ENCODE measurements at regions not wholly inside any gene's neighbourhood (a gene's known extent, or its start where the extent isn't known, plus 50 kb on each side); places are given as distances from the start of the nearest gene placed in this dataset.

DNA sequence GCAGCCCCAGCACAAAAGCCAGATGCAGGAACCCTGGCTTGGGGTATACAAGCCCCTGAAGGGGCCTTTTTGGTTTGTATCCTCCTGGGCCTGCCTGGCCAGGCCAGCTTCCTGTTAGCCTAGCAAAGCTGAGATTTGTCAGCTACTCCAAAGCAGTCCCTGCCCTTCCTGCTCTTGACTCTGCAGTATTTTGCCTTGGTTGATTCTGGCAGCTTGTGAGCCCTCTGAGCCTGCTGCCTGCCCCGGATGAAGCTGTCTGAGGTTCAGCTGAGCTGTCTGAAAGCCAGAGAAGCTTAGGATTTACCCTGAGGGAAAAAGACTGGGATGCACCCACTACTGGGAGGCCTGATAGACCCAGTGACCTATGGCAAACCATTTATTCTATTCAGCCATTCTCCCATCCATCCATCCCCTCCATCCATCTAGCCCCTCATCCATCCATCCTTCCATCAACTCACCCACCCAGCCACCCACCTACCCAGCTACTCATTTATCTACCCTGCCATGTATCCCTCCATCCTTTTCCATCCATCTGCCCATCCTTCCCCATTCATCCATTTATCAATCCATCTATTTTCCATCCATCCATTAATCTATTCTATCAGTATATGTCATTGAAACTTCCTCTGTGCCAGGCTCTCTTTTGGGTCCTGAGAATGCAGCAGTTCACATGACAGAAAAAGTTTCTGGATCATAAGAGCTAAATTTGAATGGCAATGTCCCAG is 307.5 kb downstream of the DHX35 start:
- Histone ChIP-seq H3K4me1 (ENCODE audit: control insufficient read depth, insufficient read depth, low read length) (no peaks in the 10 kb centered on the region), H3K9ac (ENCODE audit: low read depth, low read length) (no peak overlapping the region), H3K4me3 (ENCODE audit: low read depth, low read length) (no peak overlapping the region), H3K36me3 (ENCODE audit: control insufficient read depth, insufficient read depth, low read length) (no peaks in the 10 kb centered on the region), H3K9me3 (ENCODE audit: control insufficient read depth, insufficient read depth, low read length) (no peaks in the 10 kb centered on the region), H3K27me3 (ENCODE audit: control insufficient read depth, insufficient read depth, low read length) (no peaks in the 10 kb centered on the region)

- Histone ChIP-seq H3K4me1 (ENCODE audit: control insufficient read depth, insufficient read depth, low read length) (no peaks in the 10 kb centered on the region), H3K4me3 (ENCODE audit: low read depth, low read length) (no peak overlapping the region), H3K9me3 (ENCODE audit: control insufficient read depth, insufficient read depth, low read length) (no peaks in the 10 kb centered on the region), H3K9ac (ENCODE audit: low read depth, low read length) (no peak overlapping the region), H3K36me3 (ENCODE audit: control insufficient read depth, insufficient read depth, low read length) (no peaks in the 10 kb centered on the region), H3K27me3 (ENCODE audit: control insufficient read depth, insufficient read depth, low read length) (no peaks in the 10 kb centered on the region)
These were observed 306.9 kb downstream of the DHX35 start for GRCh38 chr20:39268981-39269461.

GRCh38 chr20:39268491-39268951 is 306.4 kb downstream of the DHX35 start:
- no peak overlapping the region for H3K4me3 ChIP-seq (ENCODE audit: low read depth, low read length)
- no peak overlapping the region for H3K9ac ChIP-seq (ENCODE audit: low read depth, low read length)
- no peaks in the 10 kb centered on the region for H3K27me3 ChIP-seq (ENCODE audit: control insufficient read depth, insufficient read depth, low read length)

DNA sequence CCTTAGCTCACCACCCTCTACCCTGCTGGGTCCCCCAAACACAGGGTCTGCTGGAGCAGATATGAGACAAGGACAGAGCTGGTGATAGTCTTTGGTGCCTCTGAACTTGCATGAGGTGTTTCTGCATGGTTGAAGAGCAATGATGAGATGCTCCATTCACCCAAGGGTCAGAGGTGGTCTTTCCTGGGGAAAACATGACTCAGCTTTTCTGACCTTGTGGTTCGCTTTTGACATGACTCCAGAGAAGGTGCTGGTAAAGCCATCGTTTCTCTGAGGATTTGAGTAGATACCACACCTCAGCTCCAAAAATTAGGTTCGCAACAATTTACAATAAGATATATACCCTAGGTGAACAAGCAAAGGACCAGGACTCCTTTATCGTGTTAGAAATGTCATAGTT is 304.8 kb downstream of the DHX35 start:
- no peak overlapping the region for H3K9ac ChIP-seq (ENCODE audit: low read depth, low read length)
- H3K27me3 ChIP-seq (ENCODE audit: control insufficient read depth, insufficient read depth, low read length): no peaks in the 10 kb centered on the region
- H3K4me1 ChIP-seq (ENCODE audit: control insufficient read depth, insufficient read depth, low read length): no peaks in the 10 kb centered on the region
- H3K4me3 ChIP-seq (ENCODE audit: low read depth, low read length): no peak overlapping the region
- no peaks in the 10 kb centered on the region for H3K36me3 ChIP-seq (ENCODE audit: control insufficient read depth, insufficient read depth, low read length)
- no peaks in the 10 kb centered on the region for H3K9me3 ChIP-seq (ENCODE audit: control insufficient read depth, insufficient read depth, low read length)

More at GRCh38 chr20:39268491-39268951, 306.4 kb downstream of the DHX35 start:
- Histone ChIP-seq H3K36me3 (ENCODE audit: control insufficient read depth, insufficient read depth, low read length) (no peaks in the 10 kb centered on the region), H3K9me3 (ENCODE audit: control insufficient read depth, insufficient read depth, low read length) (no peaks in the 10 kb centered on the region), H3K4me1 (ENCODE audit: control insufficient read depth, insufficient read depth, low read length) (no peaks in the 10 kb centered on the region)

GRCh38 chr20:39264506-39265172 is 302.5 kb downstream of the DHX35 start:
- no peaks in the 10 kb centered on the region for H3K27me3 ChIP-seq (ENCODE audit: control insufficient read depth, insufficient read depth, low read length)
- no peaks in the 10 kb centered on the region for H3K4me1 ChIP-seq (ENCODE audit: control insufficient read depth, insufficient read depth, low read length)
- no peak overlapping the region for H3K4me3 ChIP-seq (ENCODE audit: low read depth, low read length)
- no peak overlapping the region for H3K9ac ChIP-seq (ENCODE audit: low read depth, low read length)
- H3K9me3 ChIP-seq (ENCODE audit: control insufficient read depth, insufficient read depth, low read length): no peaks in the 10 kb centered on the region
- H3K36me3 ChIP-seq (ENCODE audit: control insufficient read depth, insufficient read depth, low read length): no peaks in the 10 kb centered on the region

DNA sequence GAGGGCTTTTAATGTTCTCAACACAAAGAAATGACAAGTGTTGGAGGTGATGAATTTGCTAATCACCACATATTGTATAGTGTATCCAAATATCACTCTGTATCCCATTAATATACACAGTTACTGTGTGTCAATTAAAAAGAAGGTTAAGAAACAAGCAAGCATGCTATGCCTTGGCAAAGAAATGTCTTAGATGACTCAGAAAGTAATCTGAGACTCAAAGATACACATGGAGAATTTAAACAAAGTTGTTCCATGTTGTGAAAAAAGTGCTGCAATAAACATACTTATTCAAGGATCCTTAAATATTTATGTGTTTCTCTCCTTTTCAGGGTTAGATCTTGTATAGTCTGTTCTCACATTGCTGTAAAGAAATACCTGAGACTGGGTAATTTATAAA is 300.9 kb downstream of the DHX35 start:
- Histone ChIP-seq H3K4me1 (ENCODE audit: control insufficient read depth, insufficient read depth, low read length) (no peaks in the 10 kb centered on the region), H3K4me3 (ENCODE audit: low read depth, low read length) (no peak overlapping the region), H3K9ac (ENCODE audit: low read depth, low read length) (no peak overlapping the region), H3K36me3 (ENCODE audit: control insufficient read depth, insufficient read depth, low read length) (no peaks in the 10 kb centered on the region), H3K27me3 (ENCODE audit: control insufficient read depth, insufficient read depth, low read length) (no peaks in the 10 kb centered on the region), H3K9me3 (ENCODE audit: control insufficient read depth, insufficient read depth, low read length) (no peaks in the 10 kb centered on the region)

DNA sequence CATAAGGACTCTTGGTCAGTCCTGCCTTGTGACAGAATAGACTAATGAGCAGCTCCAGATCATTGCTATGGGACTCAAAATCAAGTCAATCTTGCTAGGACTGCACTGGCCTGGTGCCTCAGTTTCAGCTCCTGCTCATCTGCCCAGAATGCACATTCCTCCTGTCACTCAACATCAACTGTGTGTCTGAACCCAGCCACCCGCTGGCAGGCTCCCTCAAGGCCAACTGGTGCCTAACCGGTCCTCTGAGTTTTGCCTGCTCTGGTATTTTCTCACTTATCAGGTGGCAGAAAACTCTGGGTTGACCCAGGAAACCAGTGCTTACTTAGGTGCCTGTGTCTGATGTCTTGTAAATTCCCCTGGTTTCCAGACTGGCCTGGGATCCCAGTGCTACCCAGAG is 297.7 kb downstream of the DHX35 start:
- H3K4me1 ChIP-seq (ENCODE audit: control insufficient read depth, insufficient read depth, low read length): no peaks in the 10 kb centered on the region
- no peak overlapping the region for H3K9ac ChIP-seq (ENCODE audit: low read depth, low read length)
- H3K27me3 ChIP-seq (ENCODE audit: control insufficient read depth, insufficient read depth, low read length): no peaks in the 10 kb centered on the region
- no peaks in the 10 kb centered on the region for H3K36me3 ChIP-seq (ENCODE audit: control insufficient read depth, insufficient read depth, low read length)
- H3K4me3 ChIP-seq (ENCODE audit: low read depth, low read length): no peak overlapping the region
- no peaks in the 10 kb centered on the region for H3K9me3 ChIP-seq (ENCODE audit: control insufficient read depth, insufficient read depth, low read length)

- Histone ChIP-seq H3K4me1 (ENCODE audit: control insufficient read depth, insufficient read depth, low read length) (no peaks in the 10 kb centered on the region), H3K27me3 (ENCODE audit: control insufficient read depth, insufficient read depth, low read length) (no peaks in the 10 kb centered on the region), H3K4me3 (ENCODE audit: low read depth, low read length) (no peak overlapping the region), H3K9ac (ENCODE audit: low read depth, low read length) (no peak overlapping the region), H3K9me3 (ENCODE audit: control insufficient read depth, insufficient read depth, low read length) (no peaks in the 10 kb centered on the region), H3K36me3 (ENCODE audit: control insufficient read depth, insufficient read depth, low read length) (no peaks in the 10 kb centered on the region)
These were observed 297.1 kb downstream of the DHX35 start for GRCh38 chr20:39259010-39259803.

- Histone ChIP-seq H3K4me3 (ENCODE audit: low read depth, low read length) (no peak overlapping the region), H3K4me1 (ENCODE audit: control insufficient read depth, insufficient read depth, low read length) (no peaks in the 10 kb centered on the region), H3K9ac (ENCODE audit: low read depth, low read length) (no peak overlapping the region), H3K36me3 (ENCODE audit: control insufficient read depth, insufficient read depth, low read length) (no peaks in the 10 kb centered on the region), H3K9me3 (ENCODE audit: control insufficient read depth, insufficient read depth, low read length) (no peaks in the 10 kb centered on the region), H3K27me3 (ENCODE audit: control insufficient read depth, insufficient read depth, low read length) (no peaks in the 10 kb centered on the region)
These were observed 296.1 kb downstream of the DHX35 start for GRCh38 chr20:39258253-39258652.

- H3K9me3 ChIP-seq (ENCODE audit: control insufficient read depth, insufficient read depth, low read length): no peaks in the 10 kb centered on the region
- H3K4me1 ChIP-seq (ENCODE audit: control insufficient read depth, insufficient read depth, low read length): no peaks in the 10 kb centered on the region
- no peaks in the 10 kb centered on the region for H3K36me3 ChIP-seq (ENCODE audit: control insufficient read depth, insufficient read depth, low read length)
- no peak overlapping the region for H3K9ac ChIP-seq (ENCODE audit: low read depth, low read length)
- H3K27me3 ChIP-seq (ENCODE audit: control insufficient read depth, insufficient read depth, low read length): no peaks in the 10 kb centered on the region
- H3K4me3 ChIP-seq (ENCODE audit: low read depth, low read length): no peak overlapping the region
These were observed 291.1 kb downstream of the DHX35 start for GRCh38 chr20:39253051-39253755.

DNA sequence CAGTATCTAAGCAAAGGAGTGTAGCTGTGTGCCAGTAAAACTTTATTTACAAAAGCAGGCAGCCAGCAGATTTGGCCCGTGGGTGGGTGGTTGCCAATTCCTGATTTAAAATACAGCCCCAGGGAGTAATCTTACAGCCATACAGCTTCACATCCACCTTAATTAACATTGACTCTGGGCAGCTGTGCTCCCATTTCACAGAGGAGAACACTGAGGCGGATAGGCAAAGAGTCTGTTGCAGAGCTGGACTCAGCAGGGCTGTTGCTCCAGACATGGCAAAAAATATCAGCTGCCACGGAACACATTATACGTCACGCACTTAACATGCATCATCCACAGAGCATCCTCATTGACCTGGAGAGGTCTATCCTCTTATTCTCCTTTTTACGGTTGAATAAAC is 289.9 kb downstream of the DHX35 start:
- Histone ChIP-seq H3K4me1 (ENCODE audit: control insufficient read depth, insufficient read depth, low read length) (no peaks in the 10 kb centered on the region), H3K36me3 (ENCODE audit: control insufficient read depth, insufficient read depth, low read length) (no peaks in the 10 kb centered on the region), H3K4me3 (ENCODE audit: low read depth, low read length) (no peak overlapping the region), H3K27me3 (ENCODE audit: control insufficient read depth, insufficient read depth, low read length) (no peaks in the 10 kb centered on the region), H3K9me3 (ENCODE audit: control insufficient read depth, insufficient read depth, low read length) (no peaks in the 10 kb centered on the region), H3K9ac (ENCODE audit: low read depth, low read length) (no peak overlapping the region)
